ENCODE measurements at regions not wholly inside any gene's neighbourhood (a gene's known extent, or its start where the extent isn't known, plus 50 kb on each side); places are given as distances from the start of the nearest gene placed in this dataset.
A peak's percentile ranks its signal among the peaks of the same experiment; 100 is the strongest.

GRCh38 chr12:91620992-91621391, 438.4 kb upstream of the DCN start:
- Histone ChIP-seq H3K9me3 (ENCODE audit: control insufficient read depth in 4 of 4, insufficient read depth in 3 of 4, low read length in 3 of 4) (peaks cover 0 to 3% (median 0%) of the 10 kb centered on the region in 4 donors), H3K36me3 (ENCODE audit: control insufficient read depth in 4 of 4, insufficient read depth in 4 of 4, low read length in 4 of 4) (no peaks in the 10 kb centered on the region), H3K27ac (ENCODE audit: low read depth in 1 of 2, low read length in 1 of 2) (no peak overlapping the region), H3K4me3 (no peak overlapping the region), H3K27me3 (ENCODE audit: control insufficient read depth in 3 of 3, insufficient read depth in 3 of 3, low read length in 2 of 3) (no peaks in the 10 kb centered on the region), H3K9ac (ENCODE audit: insufficient read depth in 1 of 2, low read length in 2 of 2) (no peak overlapping the region), H3K4me1 (ENCODE audit: control insufficient read depth in 5 of 5, insufficient read depth in 5 of 5, low read length in 5 of 5) (peaks cover 0 to 18% (median 0%) of the 10 kb centered on the region in 5 donors)
- ATAC-seq (ENCODE audit: insufficient read depth, low FRiP score) (no peak), DNase-seq (peak; percentile 76 to 92 (median 89))
- WGBS, 2 donors, result 77 to 88% methylated on average over 9 of the region's 9 CpGs
- TF ChIP-seq CTCF (IDR thresholded peaks at IDR 0.05; ENCODE audit: control extremely low read depth, extremely low read depth), result no peak

DNA sequence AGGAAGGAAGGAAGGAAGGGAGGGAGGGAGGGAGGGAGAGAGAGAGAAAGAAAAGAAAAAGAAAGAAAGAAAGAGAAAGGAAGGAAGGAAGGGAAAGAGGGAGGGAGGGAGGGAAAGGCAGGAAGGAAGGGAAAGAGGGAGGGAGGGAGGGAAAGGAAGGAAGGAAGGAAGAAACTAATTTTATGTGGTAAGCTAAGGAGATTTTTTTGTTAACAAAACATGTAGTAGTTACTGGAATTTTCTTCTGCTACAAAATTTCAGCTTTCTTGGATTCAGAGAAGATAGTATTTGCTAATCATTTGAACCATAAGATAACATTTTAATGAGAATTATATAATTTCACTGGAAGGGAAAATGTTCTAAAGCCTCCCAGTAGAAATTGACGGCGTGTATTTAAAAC, 437.8 kb upstream of the DCN start:
- DNase-seq (no peak), ATAC-seq (ENCODE audit: insufficient read depth, low FRiP score) (no peak)
- no peaks in the 10 kb centered on the region for H3K27me3 ChIP-seq (ENCODE audit: control insufficient read depth in 3 of 3, insufficient read depth in 3 of 3, low read length in 2 of 3)
- no peaks in the 10 kb centered on the region for H3K36me3 ChIP-seq (ENCODE audit: control insufficient read depth in 4 of 4, insufficient read depth in 4 of 4, low read length in 4 of 4)
- H3K9me3 ChIP-seq (ENCODE audit: control insufficient read depth in 4 of 4, insufficient read depth in 3 of 4, low read length in 3 of 4), result peaks cover 0 to 1% (median 0%) of the 10 kb centered on the region in 4 donors
- no peak for TF ChIP-seq CTCF (IDR thresholded peaks at IDR 0.05; ENCODE audit: control extremely low read depth, extremely low read depth)
- H3K9ac ChIP-seq (ENCODE audit: insufficient read depth in 1 of 2, low read length in 2 of 2), result no peak overlapping the region
- H3K4me1 ChIP-seq (ENCODE audit: control insufficient read depth in 5 of 5, insufficient read depth in 5 of 5, low read length in 5 of 5), result peaks cover 0 to 18% (median 0%) of the 10 kb centered on the region in 5 donors
- 77 to 85% methylated on average over 2 of the region's 2 CpGs for WGBS, 2 donors
- no peak overlapping the region for H3K27ac ChIP-seq (ENCODE audit: low read depth in 1 of 2, low read length in 1 of 2)
- no peak overlapping the region for H3K4me3 ChIP-seq

GRCh38 chr12:91618281-91618680, 435.7 kb upstream of the DCN start:
- no peak for TF ChIP-seq CTCF (IDR thresholded peaks at IDR 0.05; ENCODE audit: control extremely low read depth, extremely low read depth)
- Histone ChIP-seq H3K36me3 (ENCODE audit: control insufficient read depth in 4 of 4, insufficient read depth in 4 of 4, low read length in 4 of 4) (no peaks in the 10 kb centered on the region), H3K4me1 (ENCODE audit: control insufficient read depth in 5 of 5, insufficient read depth in 5 of 5, low read length in 5 of 5) (peaks cover 0 to 18% (median 0%) of the 10 kb centered on the region in 5 donors), H3K27me3 (ENCODE audit: control insufficient read depth in 3 of 3, insufficient read depth in 3 of 3, low read length in 2 of 3) (no peaks in the 10 kb centered on the region), H3K9ac (ENCODE audit: insufficient read depth in 1 of 2, low read length in 2 of 2) (no peak overlapping the region), H3K9me3 (ENCODE audit: control insufficient read depth in 4 of 4, insufficient read depth in 3 of 4, low read length in 3 of 4) (peaks cover 0 to 1% (median 0%) of the 10 kb centered on the region in 4 donors), H3K4me3 (no peak overlapping the region), H3K27ac (ENCODE audit: low read depth in 1 of 2, low read length in 1 of 2) (no peak overlapping the region)
- ATAC-seq (ENCODE audit: insufficient read depth, low FRiP score) (no peak), DNase-seq (no peak)
- 84 to 91% methylated on average over 2 of the region's 2 CpGs for WGBS, 2 donors

DNA sequence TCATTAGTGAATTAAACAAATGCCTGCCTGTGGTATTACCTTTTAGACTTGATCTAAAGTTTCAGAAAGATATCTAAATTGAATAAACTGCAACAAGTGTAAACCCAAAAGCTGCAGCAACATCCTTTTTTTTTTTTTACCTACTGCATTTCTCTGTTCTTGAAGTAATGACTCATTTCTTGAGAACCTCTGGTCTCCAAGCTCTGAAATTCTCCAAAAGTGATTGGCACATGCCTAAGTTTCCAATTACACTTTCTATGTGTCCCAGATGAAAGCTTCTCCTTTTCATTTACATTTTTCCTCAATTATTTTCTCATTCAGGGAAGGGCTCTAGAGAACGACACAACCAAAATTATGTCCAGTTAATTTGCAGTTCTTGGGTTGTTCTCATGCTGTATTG, 435.2 kb upstream of the DCN start:
- no peak overlapping the region for H3K9ac ChIP-seq (ENCODE audit: insufficient read depth in 1 of 2, low read length in 2 of 2)
- 83 to 89% methylated on average over 1 of the region's 1 CpG for WGBS, 2 donors
- H3K9me3 ChIP-seq (ENCODE audit: control insufficient read depth in 4 of 4, insufficient read depth in 3 of 4, low read length in 3 of 4), result peaks cover 0 to 1% (median 0%) of the 10 kb centered on the region in 4 donors
- DNase-seq (no peak), ATAC-seq (ENCODE audit: insufficient read depth, low FRiP score) (no peak)
- H3K27ac ChIP-seq (ENCODE audit: low read depth in 1 of 2, low read length in 1 of 2), result no peak overlapping the region
- no peaks in the 10 kb centered on the region for H3K27me3 ChIP-seq (ENCODE audit: control insufficient read depth in 3 of 3, insufficient read depth in 3 of 3, low read length in 2 of 3)
- no peak overlapping the region for H3K4me3 ChIP-seq
- H3K36me3 ChIP-seq (ENCODE audit: control insufficient read depth in 4 of 4, insufficient read depth in 4 of 4, low read length in 4 of 4), result no peaks in the 10 kb centered on the region
- peaks cover 0 to 18% (median 0%) of the 10 kb centered on the region in 5 donors for H3K4me1 ChIP-seq (ENCODE audit: control insufficient read depth in 5 of 5, insufficient read depth in 5 of 5, low read length in 5 of 5)
- TF ChIP-seq CTCF (IDR thresholded peaks at IDR 0.05; ENCODE audit: control extremely low read depth, extremely low read depth), result no peak
